Activated CD4-positive, alpha-beta memory T cell treated with anti-CD3 and anti-CD28 coated beads for 36 hours (primary cell): ENCODE measurements at regions not wholly inside any gene's neighbourhood (a gene's known extent, or its start where the extent isn't known, plus 50 kb on each side); places are given as distances from the start of the nearest gene placed in this dataset.
"Not testable (repeated sequence)": the region's sequence is repeated elsewhere in the genome, so short reads cannot be mapped to it uniquely, and the experiment has no call there.

Source experiments
- CTCF ChIA-PET: fragments of 350-600 bp; sonication (Branson Sonifier 250); formaldehyde crosslinking; loops from one replicate; lab custom pipeline; 2021; ENCODE audit warnings: antibody characterized with exemption, inconsistent platforms; lab: Charles Lee
- POLR2A ChIA-PET: fragments of 350-600 bp; sonication (Branson Sonifier 250); formaldehyde crosslinking; loops from one replicate; lab custom pipeline; 2021; ENCODE audit warnings: antibody characterized with exemption; lab: Charles Lee
- DNase-seq: peaks from one replicate; pipeline ENCODE4 v3.0.0-alpha.2; 2020
- H3K27ac Mint-ChIP-seq: one replicate; pipeline ENCODE4 v1.8.0; 2021; ENCODE audit warnings: mixed read lengths
- H3K27me3 Mint-ChIP-seq: one replicate; pipeline ENCODE4 v1.8.0; 2021; ENCODE audit warnings: mixed read lengths
- H3K36me3 Mint-ChIP-seq: one replicate; pipeline ENCODE4 v1.8.0; 2021; ENCODE audit warnings: mixed read lengths
- H3K4me1 Mint-ChIP-seq: one replicate; pipeline ENCODE4 v1.8.0; 2021; ENCODE audit warnings: low read depth, mixed read lengths
- H3K4me3 Mint-ChIP-seq: one replicate; pipeline ENCODE4 v1.8.0; 2021; ENCODE audit warnings: mild to moderate bottlenecking, mixed read lengths
- H3K9me3 Mint-ChIP-seq: one replicate; pipeline ENCODE4 v1.8.0; 2021; ENCODE audit warnings: mixed read lengths
- intact Hi-C: fragments of 100-400 bp; cut with micrococcal nuclease; formaldehyde crosslinking; loops from one replicate; pipeline ENCODE4 v1.15.1; 2023

DNA sequence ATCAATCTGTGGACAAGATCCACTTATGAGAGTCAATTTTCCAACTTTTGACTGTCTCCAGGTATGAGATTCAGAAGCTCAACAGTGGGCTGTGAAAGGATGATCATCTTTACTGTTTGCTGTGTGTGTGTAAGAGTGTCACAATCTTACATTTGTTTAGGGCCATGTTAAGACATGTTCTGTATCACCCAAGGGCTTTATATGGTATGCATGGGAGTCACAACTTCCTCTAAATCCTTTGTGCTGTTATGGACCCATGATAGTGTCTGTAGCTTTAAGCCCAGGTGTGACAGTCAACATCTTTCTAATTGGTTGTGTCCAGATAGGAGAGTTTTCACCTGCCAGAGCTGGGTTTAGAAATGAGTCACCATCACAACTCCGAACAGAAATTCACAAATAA lies 70.2 kb downstream of the ZNF726 start:
- DNase-seq, H3K27ac Mint-ChIP-seq, POLR2A ChIA-PET, H3K9me3 Mint-ChIP-seq, H3K4me3 Mint-ChIP-seq, H3K4me1 Mint-ChIP-seq, CTCF ChIA-PET, H3K36me3 Mint-ChIP-seq, intact Hi-C loops, H3K27me3 Mint-ChIP-seq: not testable (repeated sequence)

GRCh38 chr19:23986623-23987022 lies 71.9 kb downstream of the ZNF726 start:
- ChIA-PET POLR2A (no interaction called here), CTCF (no interaction called here)
- intact Hi-C loops, result no loop called here
- Mint-ChIP-seq H3K27ac (no peak overlapping the region), H3K36me3 (no peaks in the 10 kb centered on the region), H3K9me3 (no peaks in the 10 kb centered on the region), H3K4me1 (peaks cover 2% of the 10 kb centered on the region), H3K27me3 (no peaks in the 10 kb centered on the region), H3K4me3 (no peak overlapping the region)
- DNase-seq, result no peak

DNA sequence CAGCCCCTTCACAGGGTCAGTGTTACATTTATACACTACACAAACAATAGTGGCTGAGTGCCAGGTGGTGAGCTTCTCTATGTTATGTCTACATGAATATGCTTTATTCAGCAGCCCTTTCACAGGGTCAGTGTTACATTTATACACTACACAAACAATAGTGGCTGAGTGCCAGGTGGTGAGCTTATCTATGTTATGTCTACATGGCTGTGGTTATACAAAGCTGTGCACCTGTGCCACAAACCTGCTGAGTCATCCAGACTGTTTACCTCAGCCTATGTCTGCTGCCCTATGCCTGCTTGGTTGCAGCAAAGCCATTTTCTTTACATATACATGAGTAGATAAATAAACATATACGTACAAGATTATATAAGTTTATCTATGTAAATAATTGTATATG lies 76.5 kb downstream of the ZNF726 start:
- ChIA-PET POLR2A (no interaction called here), CTCF (no interaction called here)
- H3K9me3 Mint-ChIP-seq, result peaks cover 12% of the 10 kb centered on the region
- no peaks in the 10 kb centered on the region for H3K27me3 Mint-ChIP-seq
- DNase-seq, result no peak
- H3K4me1 Mint-ChIP-seq, result peaks cover 12% of the 10 kb centered on the region
- H3K27ac Mint-ChIP-seq, result no peak overlapping the region
- no peak overlapping the region for H3K4me3 Mint-ChIP-seq
- intact Hi-C loops, result no loop called here
- H3K36me3 Mint-ChIP-seq, result peaks cover 3% of the 10 kb centered on the region

DNA sequence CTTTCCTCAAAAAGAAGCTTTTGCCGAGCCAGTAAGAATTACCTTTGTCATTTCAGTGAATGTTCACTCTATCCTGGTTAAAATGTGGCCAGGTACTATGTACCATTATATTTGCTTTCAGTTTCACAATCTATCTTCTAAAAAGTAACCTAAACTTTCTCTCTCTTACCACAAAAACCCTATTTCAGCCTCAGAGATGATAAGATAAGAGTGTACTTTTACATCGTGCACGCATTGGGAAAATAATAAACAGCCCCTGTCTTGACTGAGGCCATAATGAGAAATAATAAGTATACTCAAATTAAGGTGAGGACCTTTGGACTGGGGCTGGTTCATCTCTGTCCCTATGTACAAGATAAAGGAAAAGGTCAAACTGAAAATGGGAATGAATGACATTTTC lies 77.7 kb downstream of the ZNF726 start:
- Mint-ChIP-seq H3K9me3 (peaks cover 23% of the 10 kb centered on the region), H3K27ac (no peak overlapping the region)
- no peak for DNase-seq

DNA sequence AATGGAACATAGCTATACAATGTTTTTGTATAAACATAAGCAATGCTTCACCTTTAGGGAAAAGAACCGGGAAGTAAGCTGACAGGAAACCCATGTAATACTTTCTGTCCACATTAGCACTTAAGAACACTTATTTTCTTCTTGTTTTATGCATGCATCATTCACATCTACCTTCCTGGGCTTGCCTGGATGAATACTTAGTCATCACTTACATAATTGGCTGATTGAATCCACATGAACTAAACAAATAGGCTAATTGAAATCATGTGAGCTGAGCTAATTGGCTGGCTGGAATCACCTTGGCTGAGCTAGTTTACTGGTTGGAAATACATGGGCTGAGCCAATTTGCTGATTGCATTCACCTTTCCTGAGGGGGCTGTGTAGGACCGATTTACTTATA lies 78.8 kb downstream of the ZNF726 start:
- intact Hi-C loops, result no loop called here
- no peak for DNase-seq
- Mint-ChIP-seq H3K27ac (no peak overlapping the region), H3K27me3 (no peaks in the 10 kb centered on the region), H3K4me3 (no peak overlapping the region), H3K36me3 (peaks cover 3% of the 10 kb centered on the region), H3K9me3 (peaks cover 34% of the 10 kb centered on the region), H3K4me1 (peaks cover 12% of the 10 kb centered on the region)
- CTCF ChIA-PET, result no interaction called here
- POLR2A ChIA-PET, result no interaction called here

More for the DNA sequence above, 77.7 kb downstream of the ZNF726 start:
- CTCF ChIA-PET, result no interaction called here
- Mint-ChIP-seq H3K36me3 (peaks cover 3% of the 10 kb centered on the region), H3K4me3 (no peak overlapping the region), H3K4me1 (peaks cover 12% of the 10 kb centered on the region), H3K27me3 (no peaks in the 10 kb centered on the region)
- intact Hi-C loops, result no loop called here
- POLR2A ChIA-PET, result interaction anchor here (0.8 kb wide), 1 partner anchor 78 kb away, joined by 3 read pairs; the partner anchor contains the start of gene ZNF726

GRCh38 chr19:23996549-23996948 lies 81.9 kb downstream of the ZNF726 start:
- Mint-ChIP-seq H3K4me1 (peaks cover 11% of the 10 kb centered on the region), H3K36me3 (peaks cover 3% of the 10 kb centered on the region), H3K27me3 (no peaks in the 10 kb centered on the region), H3K27ac (no peak overlapping the region), H3K4me3 (no peak overlapping the region), H3K9me3 (peaks cover 51% of the 10 kb centered on the region)
- intact Hi-C loops, result no loop called here
- ChIA-PET POLR2A (no interaction called here), CTCF (no interaction called here)
- DNase-seq, result no peak

DNA sequence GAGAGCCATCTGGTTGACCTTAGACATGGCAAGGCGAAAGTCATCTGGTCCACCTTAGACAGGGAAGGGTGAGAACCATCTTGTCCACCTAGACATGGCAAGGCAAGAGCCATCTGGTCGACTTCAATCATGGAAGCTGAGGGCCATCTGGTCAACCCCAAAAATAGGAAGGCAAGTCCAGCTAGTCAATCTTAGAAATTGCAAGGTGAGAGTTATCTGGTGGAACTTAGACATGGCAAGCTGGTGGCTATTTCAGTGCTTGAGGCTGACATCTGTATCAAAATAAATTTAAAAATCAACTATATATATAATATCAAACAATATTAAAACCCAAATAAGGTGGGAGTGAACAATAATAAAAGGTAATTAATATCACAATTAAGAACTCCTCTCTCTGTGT lies 83.9 kb downstream of the ZNF726 start:
- DNase-seq, result no peak
- Mint-ChIP-seq H3K4me3 (no peak overlapping the region), H3K36me3 (peaks cover 3% of the 10 kb centered on the region), H3K4me1 (no peaks in the 10 kb centered on the region), H3K27me3 (no peaks in the 10 kb centered on the region), H3K9me3 (peaks cover 53% of the 10 kb centered on the region), H3K27ac (no peak overlapping the region)
- intact Hi-C loops, result no loop called here
- ChIA-PET CTCF (no interaction called here), POLR2A (no interaction called here)

GRCh38 chr19:23999821-24000610 lies 85.3 kb downstream of the ZNF726 start:
- no peaks in the 10 kb centered on the region for H3K4me1 Mint-ChIP-seq
- ChIA-PET CTCF (no interaction called here), POLR2A (no interaction called here)
- no peak overlapping the region for H3K27ac Mint-ChIP-seq
- intact Hi-C loops, result no loop called here
- H3K4me3 Mint-ChIP-seq, result no peak overlapping the region
- peaks cover 48% of the 10 kb centered on the region for H3K9me3 Mint-ChIP-seq
- no peak for DNase-seq
- H3K27me3 Mint-ChIP-seq, result no peaks in the 10 kb centered on the region
- peaks cover 2% of the 10 kb centered on the region for H3K36me3 Mint-ChIP-seq

DNA sequence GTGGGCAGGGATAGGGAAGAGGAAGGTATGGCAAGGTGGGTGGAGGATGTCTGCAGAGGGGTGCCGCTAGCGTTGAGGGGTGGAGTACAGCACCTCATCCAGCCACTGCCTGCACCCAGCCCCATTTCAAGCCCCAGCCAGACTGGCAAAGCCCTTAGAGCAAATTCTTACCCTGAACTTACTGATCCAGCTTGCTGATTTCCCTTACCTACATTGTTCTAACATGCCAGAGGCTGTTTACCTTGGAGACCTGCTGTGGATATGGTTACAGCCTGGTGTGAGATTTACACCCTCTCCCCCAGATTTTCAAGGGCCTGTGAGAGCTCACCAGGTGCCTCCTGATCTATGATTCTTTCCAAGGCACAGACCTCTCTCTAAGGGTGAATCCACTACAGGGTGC lies 86.0 kb downstream of the ZNF726 start:
- Mint-ChIP-seq H3K4me1 (no peaks in the 10 kb centered on the region), H3K36me3 (no peaks in the 10 kb centered on the region), H3K9me3 (peaks cover 43% of the 10 kb centered on the region), H3K27me3 (no peaks in the 10 kb centered on the region), H3K27ac (no peak overlapping the region), H3K4me3 (no peak overlapping the region)
- ChIA-PET CTCF (no interaction called here), POLR2A (no interaction called here)
- no peak for DNase-seq
- intact Hi-C loops, result no loop called here

DNA sequence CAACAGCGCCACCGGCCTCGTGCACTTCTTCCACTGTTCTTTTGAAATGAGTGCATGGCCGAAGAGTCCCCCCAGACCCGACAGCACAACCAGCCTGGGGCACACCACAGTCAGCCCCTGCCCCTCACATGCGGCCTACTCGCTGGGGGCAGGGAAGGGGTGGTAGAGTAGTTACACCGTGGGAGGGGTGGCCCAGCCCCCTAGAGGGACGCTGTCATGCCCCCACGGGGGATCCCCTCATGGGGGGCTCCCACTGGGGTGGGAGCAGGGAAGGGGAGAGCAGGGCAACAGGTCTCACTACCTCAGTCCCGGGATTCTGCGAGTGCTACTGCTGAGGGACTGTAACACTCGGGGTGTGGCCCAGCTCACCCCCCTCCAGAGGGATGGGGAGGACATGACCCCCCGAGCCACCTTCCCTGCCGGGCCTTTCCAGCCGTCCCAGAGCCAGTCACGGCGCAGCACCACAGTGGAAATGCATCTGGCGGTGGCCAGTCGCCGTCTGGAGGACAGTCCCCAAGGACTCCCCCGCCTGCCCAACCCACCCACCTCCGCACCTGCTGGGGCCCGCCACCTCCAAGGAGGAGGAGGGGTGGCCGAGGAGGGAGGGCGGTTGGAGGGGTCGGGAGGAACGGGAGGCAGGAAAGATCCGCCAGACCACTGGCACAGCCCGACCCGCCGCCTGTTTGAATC lies 84.6 kb upstream of the ZNF254 start:
- Mint-ChIP-seq H3K4me1 (no peaks in the 10 kb centered on the region), H3K27me3 (no peaks in the 10 kb centered on the region), H3K4me3 (no peak overlapping the region), H3K27ac (no peak overlapping the region), H3K9me3 (peaks cover 29% of the 10 kb centered on the region), H3K36me3 (no peaks in the 10 kb centered on the region)
- ChIA-PET POLR2A (no interaction called here), CTCF (no interaction called here)
- intact Hi-C loops, result no loop called here
- no peak for DNase-seq

DNA sequence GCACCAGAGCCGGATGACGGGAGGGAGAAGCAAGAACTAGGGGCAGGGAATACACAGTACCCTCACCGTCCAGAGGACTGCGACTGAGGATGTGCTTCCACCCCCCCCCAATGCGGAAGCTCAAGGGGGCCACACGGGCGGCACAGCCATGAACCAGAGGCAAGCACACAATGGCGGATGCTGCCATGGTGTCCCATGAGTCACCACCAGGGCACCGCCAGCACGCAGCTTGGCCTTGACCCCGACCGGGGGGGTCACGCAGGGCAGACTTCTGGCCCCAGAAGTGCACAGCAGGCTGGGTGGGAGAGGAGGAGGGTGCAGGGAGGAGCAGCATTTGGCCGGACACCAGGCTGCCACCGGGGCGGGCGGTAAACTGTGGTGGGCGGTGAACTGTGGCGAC lies 83.5 kb upstream of the ZNF254 start:
- no peak overlapping the region for H3K27ac Mint-ChIP-seq
- ChIA-PET CTCF (no interaction called here), POLR2A (no interaction called here)
- intact Hi-C loops, result no loop called here
- no peaks in the 10 kb centered on the region for H3K4me1 Mint-ChIP-seq
- peaks cover 17% of the 10 kb centered on the region for H3K9me3 Mint-ChIP-seq
- no peak for DNase-seq
- H3K36me3 Mint-ChIP-seq, result no peaks in the 10 kb centered on the region
- no peak overlapping the region for H3K4me3 Mint-ChIP-seq
- H3K27me3 Mint-ChIP-seq, result no peaks in the 10 kb centered on the region

DNA sequence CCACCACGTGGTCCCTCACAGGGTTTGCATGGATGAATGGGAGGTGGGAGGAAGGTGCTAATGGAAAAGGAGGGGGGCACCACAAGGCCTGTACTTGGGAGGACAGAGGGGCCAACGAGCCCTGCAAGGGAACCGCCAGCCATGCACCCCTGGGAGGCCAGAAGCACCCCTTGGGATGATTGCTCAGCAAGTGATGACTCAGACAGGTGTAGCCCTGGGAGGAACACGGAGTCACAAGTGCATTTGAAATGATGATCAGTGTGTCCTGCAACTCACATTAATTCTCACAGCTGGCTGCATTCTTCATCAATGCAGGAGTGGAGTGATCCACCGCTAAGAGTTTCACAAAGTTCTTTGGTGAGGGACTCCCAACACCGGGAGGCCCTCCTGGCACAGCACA lies 82.8 kb upstream of the ZNF254 start:
- no peaks in the 10 kb centered on the region for H3K36me3 Mint-ChIP-seq
- H3K4me3 Mint-ChIP-seq, result no peak overlapping the region
- H3K9me3 Mint-ChIP-seq, result peaks cover 13% of the 10 kb centered on the region
- no peak for DNase-seq
- no peaks in the 10 kb centered on the region for H3K4me1 Mint-ChIP-seq
- H3K27me3 Mint-ChIP-seq, result no peaks in the 10 kb centered on the region
- ChIA-PET POLR2A (no interaction called here), CTCF (no interaction called here)
- intact Hi-C loops, result no loop called here
- H3K27ac Mint-ChIP-seq, result no peak overlapping the region
